GM12891 (cell line): ENCODE measurements at regions not wholly inside any gene's neighbourhood (a gene's known extent, or its start where the extent isn't known, plus 50 kb on each side); places are given as distances from the start of the nearest gene placed in this dataset.

Experiments used
- POLR2A ChIP-seq: IDR thresholded peaks from 2 replicates; pipeline ENCODE4 v1.6.1; 2011; ENCODE audit warnings: low read depth, low read length, control low read depth
- SPI1 ChIP-seq: IDR thresholded peaks from 2 replicates; pipeline ENCODE4 v1.6.1; 2011; ENCODE audit warnings: low read depth, low read length, control low read depth
- TAF1 ChIP-seq: IDR thresholded peaks from 2 replicates; pipeline ENCODE4 v1.6.1; 2011; ENCODE audit warnings: low read depth, low read length, control low read depth

- TF ChIP-seq TAF1 (no peak), SPI1 (no peak), POLR2A (no peak)
These were observed 113.0 kb downstream of the RBFOX3 start for GRCh38 chr17:79497777-79498348.
